Loucy (cell line): ENCODE measurements at regions not wholly inside any gene's neighbourhood (a gene's known extent, or its start where the extent isn't known, plus 50 kb on each side); places are given as distances from the start of the nearest gene placed in this dataset.
"Not testable (repeated sequence)": the region's sequence is repeated elsewhere in the genome, so short reads cannot be mapped to it uniquely, and the experiment has no call there.

ENCODE experiments used
- H2AFZ ChIP-seq: fragments of 200-600 bp; sonication (generic); 2 replicates; pipeline ENCODE4 v1.6.0; 2016; ENCODE audit warnings: antibody characterized with exemption, mild to moderate bottlenecking, low read length, moderate library complexity
- H3F3A ChIP-seq: fragments of 200-600 bp; 2 replicates; pipeline ENCODE4 v1.6.0; 2016; ENCODE audit warnings: antibody characterized with exemption, low read depth, mild to moderate bottlenecking
- H3K27me3 ChIP-seq: fragments of 200-600 bp; sonication (generic); 2 replicates; pipeline ENCODE4 v1.6.1; 2014; ENCODE audit warnings: low read length, mild to moderate bottlenecking; ENCODE audit not compliant: insufficient read depth, poor library complexity, severe bottlenecking
- H3K36me3 ChIP-seq: fragments of 200-600 bp; sonication (generic); 2 replicates; pipeline ENCODE4 v1.6.1; 2016; ENCODE audit warnings: low read length; ENCODE audit not compliant: insufficient read depth
- H3K4me1 ChIP-seq: fragments of 200-600 bp; sonication (generic); 2 replicates; pipeline ENCODE4 v1.5.1; 2014; ENCODE audit warnings: low read length, mild to moderate bottlenecking; ENCODE audit not compliant: insufficient read depth, poor library complexity, severe bottlenecking
- H3K4me2 ChIP-seq: fragments of 200-600 bp; sonication (generic); 2 replicates; pipeline ENCODE4 v1.6.0; 2014; ENCODE audit warnings: antibody characterized with exemption, low read length, low read depth, mild to moderate bottlenecking; ENCODE audit not compliant: poor library complexity, severe bottlenecking
- H3K4me3 ChIP-seq: fragments of 200-600 bp; sonication (generic); 2 replicates; pipeline ENCODE4 v1.5.1; 2014; ENCODE audit warnings: low read length, mild to moderate bottlenecking, mixed read lengths; ENCODE audit not compliant: poor library complexity, severe bottlenecking
- H3K79me2 ChIP-seq: fragments of 200-600 bp; sonication (generic); 2 replicates; pipeline ENCODE4 v1.6.1; 2014; ENCODE audit warnings: low read length; ENCODE audit not compliant: insufficient read depth
- H3K9ac ChIP-seq: fragments of 200-600 bp; sonication (generic); 2 replicates; pipeline ENCODE4 v1.6.0; 2014; ENCODE audit warnings: mild to moderate bottlenecking, low read depth, low read length, moderate library complexity; ENCODE audit not compliant: poor library complexity, severe bottlenecking
- H3K9me2 ChIP-seq: fragments of 200-600 bp; sonication (generic); replicated peaks from 2 replicates; pipeline ENCODE4 v1.6.1; 2016; ENCODE audit warnings: low read depth, low read length, mixed read lengths
- H3K9me3 ChIP-seq: fragments of 200-600 bp; sonication (generic); 2 replicates; pipeline ENCODE4 v1.6.1; 2014; ENCODE audit warnings: mild to moderate bottlenecking, antibody characterized with exemption, low read length, low read depth; ENCODE audit not compliant: insufficient read depth
- H4K20me1 ChIP-seq: fragments of 200-600 bp; sonication (generic); 2 replicates; pipeline ENCODE4 v1.6.0; 2014; ENCODE audit warnings: antibody characterized with exemption, low read length, mild to moderate bottlenecking; ENCODE audit not compliant: insufficient read depth, poor library complexity, severe bottlenecking
- CTCF ChIP-seq: fragments of 200-600 bp; sonication (generic); conservative IDR thresholded peaks from 2 replicates; pipeline ENCODE4 v1.5.1; 2014; ENCODE audit warnings: mild to moderate bottlenecking, antibody characterized with exemption, low read length
- EZH2phosphoT487 ChIP-seq: fragments of 200-600 bp; IDR thresholded peaks from 2 replicates; pipeline ENCODE4 v1.6.1; 2018; ENCODE audit warnings: antibody characterized with exemption, mild to moderate bottlenecking, moderate library complexity, borderline replicate concordance

DNA sequence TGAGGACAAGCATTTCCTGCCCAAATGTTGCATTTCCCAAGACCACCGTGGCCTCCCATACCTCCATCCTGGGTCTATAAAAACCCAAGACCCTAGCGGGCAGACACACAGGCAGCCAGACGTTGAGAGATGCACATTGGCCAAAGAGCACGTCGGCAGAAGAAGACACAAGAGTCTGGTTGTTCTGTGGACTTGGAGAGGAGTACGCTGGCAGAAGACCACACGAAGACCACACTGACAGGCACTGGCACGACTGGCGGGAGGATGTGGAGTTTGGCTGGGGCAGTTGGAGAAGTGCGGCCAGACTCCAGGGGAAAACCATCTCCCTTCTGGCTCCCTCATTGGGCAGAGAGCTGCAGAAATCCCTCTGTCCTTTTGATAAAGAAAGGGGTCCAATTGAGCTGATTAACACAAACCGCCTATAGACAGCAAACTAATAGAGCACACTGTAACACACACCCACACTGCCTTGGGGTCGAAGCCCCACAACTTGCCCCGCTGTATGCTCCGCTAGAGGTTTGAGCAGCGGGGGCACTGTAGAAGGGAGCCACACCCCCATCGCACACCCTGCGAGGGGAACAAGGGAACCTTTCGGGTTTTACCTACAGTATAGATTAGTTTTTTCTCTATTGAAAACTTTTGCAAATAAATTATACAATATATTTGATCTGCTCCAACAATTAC lies 376.7 kb upstream of the KLHL4 start:
- TF ChIP-seq CTCF (no peak), EZH2phosphoT487 (no peak)

DNA sequence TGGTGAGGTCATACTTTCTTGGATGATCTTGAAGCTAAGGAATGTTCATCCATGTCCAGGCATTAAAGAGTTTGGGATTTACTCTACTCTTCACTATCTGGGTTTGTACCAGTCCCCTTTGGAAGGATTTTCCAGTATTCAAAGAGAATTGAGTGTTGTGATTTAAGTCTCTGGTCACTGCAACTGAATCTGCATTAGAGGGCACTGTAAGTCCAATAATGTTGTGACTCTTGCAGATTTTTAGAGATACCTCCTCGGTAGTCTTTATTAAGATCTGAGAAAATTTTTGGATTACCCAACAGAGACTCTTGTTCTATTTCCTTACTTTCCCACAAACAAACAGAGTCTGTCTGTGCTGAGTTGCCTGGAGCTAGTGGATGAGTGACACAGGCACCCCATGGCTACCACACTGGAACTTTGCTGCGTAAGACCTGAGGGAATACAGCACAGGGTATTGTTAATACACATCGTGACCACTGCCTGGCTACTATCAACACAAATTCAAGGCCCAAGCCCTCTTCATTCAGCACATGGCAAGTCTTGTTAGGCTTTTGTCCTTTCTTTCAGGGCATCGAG lies 357.1 kb upstream of the KLHL4 start:
- Histone ChIP-seq H4K20me1 (no peaks in the 10 kb centered on the region), H3K27me3 (no peaks in the 10 kb centered on the region), H3K4me1 (no peaks in the 10 kb centered on the region), H3K9me3 (no peaks in the 10 kb centered on the region), H3K9ac (no peak overlapping the region), H3K9me2 (no peaks in the 10 kb centered on the region), H3K4me2 (no peak overlapping the region), H2AFZ (no peak overlapping the region), H3F3A (no peaks in the 10 kb centered on the region), H3K79me2 (no peaks in the 10 kb centered on the region), H3K36me3 (no peaks in the 10 kb centered on the region), H3K4me3 (no peak overlapping the region)
- TF ChIP-seq EZH2phosphoT487 (no peak), CTCF (no peak)

More for the DNA sequence above, 376.7 kb upstream of the KLHL4 start:
- H3K4me3 ChIP-seq, result no peak overlapping the region
- no peak overlapping the region for H3K4me2 ChIP-seq
- H3K27me3 ChIP-seq, result no peaks in the 10 kb centered on the region
- no peaks in the 10 kb centered on the region for H4K20me1 ChIP-seq
- H3K9me3 ChIP-seq, result no peaks in the 10 kb centered on the region
- H3K9ac ChIP-seq, result no peak overlapping the region
- no peaks in the 10 kb centered on the region for H3F3A ChIP-seq
- H3K79me2 ChIP-seq, result no peaks in the 10 kb centered on the region
- no peak overlapping the region for H2AFZ ChIP-seq
- H3K4me1 ChIP-seq, result no peaks in the 10 kb centered on the region
- no peaks in the 10 kb centered on the region for H3K9me2 ChIP-seq
- no peaks in the 10 kb centered on the region for H3K36me3 ChIP-seq

GRCh38 chrX:87167841-87168240 lies 349.8 kb upstream of the KLHL4 start:
- no peaks in the 10 kb centered on the region for H4K20me1 ChIP-seq
- no peaks in the 10 kb centered on the region for H3K27me3 ChIP-seq
- H3F3A ChIP-seq, result no peaks in the 10 kb centered on the region
- no peak for TF ChIP-seq EZH2phosphoT487
- no peak for TF ChIP-seq CTCF
- no peaks in the 10 kb centered on the region for H3K9me3 ChIP-seq
- no peak overlapping the region for H3K4me2 ChIP-seq
- H2AFZ ChIP-seq, result no peak overlapping the region
- H3K9ac ChIP-seq, result no peak overlapping the region
- no peaks in the 10 kb centered on the region for H3K36me3 ChIP-seq
- no peaks in the 10 kb centered on the region for H3K4me1 ChIP-seq
- no peak overlapping the region for H3K4me3 ChIP-seq
- H3K9me2 ChIP-seq, result no peaks in the 10 kb centered on the region
- no peaks in the 10 kb centered on the region for H3K79me2 ChIP-seq

DNA sequence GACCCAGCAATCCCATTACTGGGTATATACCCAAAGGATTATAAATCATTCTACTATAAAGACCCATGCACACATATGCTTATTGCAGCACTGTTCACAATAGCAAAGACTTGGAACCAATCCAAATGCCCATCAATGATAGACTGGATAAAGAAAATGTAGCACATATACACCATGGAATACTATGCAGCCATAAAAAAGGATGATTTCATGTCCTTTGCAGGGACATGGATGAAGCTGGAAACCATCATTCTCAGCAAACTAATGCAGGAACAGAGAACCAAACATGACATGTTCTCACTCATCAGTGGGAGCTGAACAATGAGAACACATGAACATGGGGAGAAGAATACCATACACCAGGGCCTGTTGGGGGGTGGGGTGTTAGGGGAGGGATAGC lies 339.6 kb upstream of the KLHL4 start:
- H3K9me3 ChIP-seq, H3K27me3 ChIP-seq, H3K9me2 ChIP-seq, H3K4me2 ChIP-seq, H3K4me3 ChIP-seq, H3F3A ChIP-seq, H3K36me3 ChIP-seq, H4K20me1 ChIP-seq, H2AFZ ChIP-seq, H3K79me2 ChIP-seq, H3K9ac ChIP-seq, H3K4me1 ChIP-seq: not testable (repeated sequence)
